Activated CD8-positive, alpha-beta memory T cell treated with anti-CD3 and anti-CD28 coated beads, Interleukin-2, amount 50 U/mL, for 48 hours (primary cell): ENCODE measurements at regions not wholly inside any gene's neighbourhood (a gene's known extent, or its start where the extent isn't known, plus 50 kb on each side); places are given as distances from the start of the nearest gene placed in this dataset.
"Not testable (repeated sequence)": the region's sequence is repeated elsewhere in the genome, so short reads cannot be mapped to it uniquely, and the experiment has no call there.

Source experiments
- DNase-seq: peaks from one replicate; pipeline ENCODE4 v3.0.0-alpha.2; 2020

- no peak for DNase-seq
Measured at GRCh38 chr13:22789027-22789593, 391.7 kb upstream of the SGCG start.

GRCh38 chr13:22789916-22790315 is 390.9 kb upstream of the SGCG start:
- DNase-seq = no peak

GRCh38 chr13:22793598-22794134 is 387.1 kb upstream of the SGCG start:
- DNase-seq = no peak

GRCh38 chr13:22800526-22801401 is 380.0 kb upstream of the SGCG start:
- DNase-seq = no peak

- no peak for DNase-seq
Measured at GRCh38 chr13:22801402-22802003, 379.3 kb upstream of the SGCG start.

- DNase-seq = no peak
Measured at GRCh38 chr13:22812793-22813192, 368.0 kb upstream of the SGCG start.

GRCh38 chr13:22813531-22814377 is 367.0 kb upstream of the SGCG start:
- DNase-seq = not testable (repeated sequence)

- not testable (repeated sequence) for DNase-seq
Measured at GRCh38 chr13:22814433-22814832, 366.3 kb upstream of the SGCG start.

- no peak for DNase-seq
Measured at GRCh38 chr13:22821589-22821988, 359.2 kb upstream of the SGCG start.

- DNase-seq = no peak
Measured at GRCh38 chr13:22825186-22825585, 355.6 kb upstream of the SGCG start.

GRCh38 chr13:22828081-22828480 is 352.7 kb upstream of the SGCG start:
- no peak for DNase-seq

- DNase-seq = no peak
Measured at GRCh38 chr13:22836475-22836874, 344.3 kb upstream of the SGCG start.

GRCh38 chr13:22837980-22838647 is 342.7 kb upstream of the SGCG start:
- no peak for DNase-seq

- DNase-seq = no peak
Measured at GRCh38 chr13:22839603-22840530, 340.9 kb upstream of the SGCG start.

GRCh38 chr13:22846551-22846950 is 334.2 kb upstream of the SGCG start:
- DNase-seq = no peak

GRCh38 chr13:22848539-22849052 is 332.2 kb upstream of the SGCG start:
- no peak for DNase-seq

- no peak for DNase-seq
Measured at GRCh38 chr13:22855926-22856325, 324.9 kb upstream of the SGCG start.

GRCh38 chr13:22858980-22859379 is 321.8 kb upstream of the SGCG start:
- DNase-seq = not testable (repeated sequence)

GRCh38 chr13:22859411-22859810 is 321.4 kb upstream of the SGCG start:
- DNase-seq = not testable (repeated sequence)

- no peak for DNase-seq
Measured at GRCh38 chr13:22861958-22862466, 318.8 kb upstream of the SGCG start.

GRCh38 chr13:22862478-22862877 is 318.3 kb upstream of the SGCG start:
- no peak for DNase-seq
